Type B pancreatic cell (in vitro differentiated cells): ENCODE measurements at regions not wholly inside any gene's neighbourhood (a gene's known extent, or its start where the extent isn't known, plus 50 kb on each side); places are given as distances from the start of the nearest gene placed in this dataset.

ENCODE experiments used
- DNase-seq: peaks from one replicate; pipeline ENCODE4 v3.0.0; 2021; ENCODE audit warnings: mixed read lengths; ENCODE audit not compliant: unreplicated experiment; ENCODE audit errors: extremely low spot score
- H3K27ac Mint-ChIP-seq: 2 replicates; pipeline ENCODE4 v1.8.0; 2021; ENCODE audit warnings: mild to moderate bottlenecking, mixed read lengths
- H3K27me3 Mint-ChIP-seq: 2 replicates; pipeline ENCODE4 v1.8.0; 2021; ENCODE audit warnings: mixed read lengths
- H3K36me3 Mint-ChIP-seq: 2 replicates; pipeline ENCODE4 v1.8.0; 2021; ENCODE audit warnings: mixed read lengths
- H3K4me1 Mint-ChIP-seq: one replicate; pipeline ENCODE4 v1.8.0; 2021; ENCODE audit warnings: mixed read lengths; ENCODE audit not compliant: unreplicated experiment
- H3K4me3 Mint-ChIP-seq: 2 replicates; pipeline ENCODE4 v1.8.0; 2021; ENCODE audit warnings: mild to moderate bottlenecking, mixed read lengths
- H3K9me3 Mint-ChIP-seq: 2 replicates; pipeline ENCODE4 v1.8.0; 2021; ENCODE audit warnings: mixed read lengths
- CTCF ChIP-seq: fragments of 200-600 bp; sonication (generic); conservative IDR thresholded peaks from 2 replicates; pipeline ENCODE4 v1.5.0; 2021; ENCODE audit warnings: antibody characterized with exemption, mild to moderate bottlenecking

- DNase-seq: no peak
- no peaks in the 10 kb centered on the region for H3K36me3 Mint-ChIP-seq
- H3K27ac Mint-ChIP-seq: no peak overlapping the region
- no peaks in the 10 kb centered on the region for H3K9me3 Mint-ChIP-seq
- H3K4me3 Mint-ChIP-seq: no peak overlapping the region
- H3K4me1 Mint-ChIP-seq: no peaks in the 10 kb centered on the region
- no peaks in the 10 kb centered on the region for H3K27me3 Mint-ChIP-seq
- no peak for TF ChIP-seq CTCF
Measured at GRCh38 chr1:104921525-104921924, 1171.8 kb downstream of the AMY1C start.

- Mint-ChIP-seq H3K4me3 (no peak overlapping the region), H3K36me3 (no peaks in the 10 kb centered on the region), H3K4me1 (no peaks in the 10 kb centered on the region), H3K27ac (no peak overlapping the region), H3K9me3 (no peaks in the 10 kb centered on the region), H3K27me3 (no peaks in the 10 kb centered on the region)
- DNase-seq: no peak
- no peak for TF ChIP-seq CTCF
Measured at GRCh38 chr1:104923075-104923474, 1173.4 kb downstream of the AMY1C start.

GRCh38 chr1:104929280-104929679 is 1179.6 kb downstream of the AMY1C start:
- TF ChIP-seq CTCF: no peak
- Mint-ChIP-seq H3K4me1 (no peaks in the 10 kb centered on the region), H3K9me3 (peaks cover 4% of the 10 kb centered on the region), H3K27me3 (no peaks in the 10 kb centered on the region), H3K36me3 (no peaks in the 10 kb centered on the region), H3K27ac (no peak overlapping the region), H3K4me3 (no peak overlapping the region)
- DNase-seq: no peak

GRCh38 chr1:104932030-104932915 is 1182.6 kb downstream of the AMY1C start:
- Mint-ChIP-seq H3K36me3 (no peaks in the 10 kb centered on the region), H3K27me3 (no peaks in the 10 kb centered on the region), H3K4me1 (no peaks in the 10 kb centered on the region), H3K4me3 (no peak overlapping the region), H3K27ac (no peak overlapping the region), H3K9me3 (peaks cover 4% of the 10 kb centered on the region)
- no peak for TF ChIP-seq CTCF
- DNase-seq: no peak

DNA sequence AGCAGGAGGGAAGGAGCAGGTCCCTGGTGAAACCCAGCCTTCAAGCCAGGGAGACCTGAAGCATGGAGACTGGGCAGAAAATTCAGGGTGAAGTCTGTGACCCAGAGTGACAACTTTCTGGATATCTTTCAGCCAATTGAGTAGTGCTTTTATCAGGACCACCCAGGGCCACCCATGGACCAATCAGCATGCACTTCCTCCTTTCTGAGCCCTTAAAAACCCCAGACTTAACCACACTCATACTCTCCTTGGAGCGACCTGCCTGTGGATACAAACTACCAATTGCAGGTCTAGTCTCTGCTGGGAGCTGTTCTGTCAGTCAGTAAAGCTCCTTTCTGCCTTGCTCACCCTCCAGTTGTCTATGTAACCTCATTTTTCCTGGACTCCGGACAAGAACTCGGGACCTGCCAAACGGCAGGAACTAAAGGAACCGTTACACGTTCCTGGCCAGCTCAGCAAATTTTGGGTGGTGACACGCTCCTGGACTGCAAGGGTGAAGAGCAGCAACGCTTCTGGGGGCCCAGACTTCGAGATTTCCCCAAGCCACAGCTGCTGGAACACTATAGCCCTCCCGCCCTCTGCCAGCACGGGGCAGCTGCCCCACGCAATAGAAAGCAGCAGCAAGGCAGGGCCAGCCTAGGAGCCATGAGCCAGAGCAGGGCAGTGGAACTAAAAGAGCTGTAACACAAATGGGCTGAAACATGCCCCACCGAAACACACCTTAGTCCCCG is 1183.4 kb downstream of the AMY1C start:
- H3K9me3 Mint-ChIP-seq: peaks cover 4% of the 10 kb centered on the region
- H3K4me3 Mint-ChIP-seq: no peak overlapping the region
- no peaks in the 10 kb centered on the region for H3K27me3 Mint-ChIP-seq
- H3K4me1 Mint-ChIP-seq: no peaks in the 10 kb centered on the region
- TF ChIP-seq CTCF: no peak
- H3K27ac Mint-ChIP-seq: no peak overlapping the region
- no peak for DNase-seq
- H3K36me3 Mint-ChIP-seq: no peaks in the 10 kb centered on the region
